Esophagus squamous epithelium (tissue), 4 donors: ENCODE measurements at regions not wholly inside any gene's neighbourhood (a gene's known extent, or its start where the extent isn't known, plus 50 kb on each side); places are given as distances from the start of the nearest gene placed in this dataset.

Experiments used
- CTCF ChIP-seq, 6 experiments: fragments of 450-650 bp in 4 of 6; fragments of 200-600 bp in 2 of 6; sonication (generic) in 2 of 6; IDR thresholded peaks; one replicate each; pipeline ENCODE4 v1.5.1; 2016 to 2019; ENCODE audit warnings: antibody characterized with exemption in 6 of 6, mild to moderate bottlenecking in 4 of 6, moderate library complexity in 4 of 6
- POLR2A ChIP-seq, 4 donors: fragments of 450-650 bp; IDR thresholded peaks; one replicate each; pipeline ENCODE4 v1.6.1; 2017; ENCODE audit warnings: antibody characterized with exemption in 4 of 4, mild to moderate bottlenecking in 4 of 4, moderate library complexity in 3 of 4

- no peak for TF ChIP-seq CTCF (IDR thresholded peaks at IDR 0.05)
- TF ChIP-seq POLR2A (IDR thresholded peaks at IDR 0.05): no peak
Measured at GRCh38 chr17:55580596-55581133, 69.4 kb upstream of the SMIM36 start.
